Stimulated activated CD4-positive, alpha-beta T cell treated with anti-CD3 and anti-CD28 coated beads, Interleukin-12 subunit alpha, Interleukin-12 subunit beta, amount 100 ng/mL, for 24 hours (primary cell): ENCODE measurements at regions not wholly inside any gene's neighbourhood (a gene's known extent, or its start where the extent isn't known, plus 50 kb on each side); places are given as distances from the start of the nearest gene placed in this dataset.

Experiments used
- DNase-seq, 2 experiments: peaks; one replicate each; pipeline ENCODE4 v3.0.0-alpha.2; 2020; ENCODE audit warnings: low read depth in 2 of 2

GRCh38 chr21:36630485-36631206 is 68.3 kb upstream of the SIM2 start:
- DNase-seq: peak; percentile 25 to 65

DNA sequence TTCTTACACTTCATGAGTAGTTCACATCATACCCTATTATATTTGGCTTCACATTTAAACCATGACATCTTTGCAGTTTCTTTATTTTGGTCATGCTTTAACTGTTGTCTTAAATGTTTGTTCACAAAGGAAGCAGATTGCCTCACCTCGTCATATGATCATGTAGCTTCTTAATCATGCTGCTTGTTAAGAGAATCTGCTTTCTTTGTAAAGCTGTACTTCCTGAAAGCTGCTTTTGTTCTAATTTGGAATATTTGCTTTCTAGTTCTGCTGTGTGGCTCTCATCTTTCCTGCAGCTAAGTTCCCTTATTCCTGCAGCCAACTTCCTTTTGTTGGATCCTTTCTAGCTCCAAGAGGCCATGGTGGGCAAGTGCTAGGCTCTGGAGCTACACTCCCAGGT is 62.9 kb upstream of the SIM2 start:
- no peak for DNase-seq

GRCh38 chr21:36636439-36636838 is 62.5 kb upstream of the SIM2 start:
- no peak for DNase-seq

GRCh38 chr21:36639769-36640168 is 59.1 kb upstream of the SIM2 start:
- no peak for DNase-seq

- no peak for DNase-seq
Measured at GRCh38 chr21:36640174-36640720, 58.7 kb upstream of the SIM2 start.

- no peak for DNase-seq
Measured at GRCh38 chr21:36640721-36641244, 58.1 kb upstream of the SIM2 start.

- DNase-seq: no peak
Measured at GRCh38 chr21:36641346-36641745, 57.6 kb upstream of the SIM2 start.

DNA sequence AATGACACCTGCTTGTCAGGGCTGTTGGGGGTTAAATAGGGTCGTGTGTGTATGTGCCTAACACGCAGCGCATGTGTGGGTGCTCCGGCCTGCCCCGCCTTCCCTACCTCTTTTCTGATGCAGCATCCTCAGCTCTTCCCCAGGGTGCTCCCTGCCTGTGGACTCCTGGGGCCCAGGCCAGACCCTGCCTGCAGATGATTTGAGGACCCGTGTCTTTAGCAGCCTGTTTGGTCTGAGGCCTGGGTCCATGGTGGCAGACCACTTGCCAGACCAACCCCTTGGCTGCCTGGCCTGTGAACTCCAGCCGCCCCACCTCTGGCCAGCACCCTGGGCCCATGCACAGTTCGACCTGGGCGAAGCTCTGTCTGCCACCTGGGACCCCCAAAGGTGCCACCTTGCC is 57.0 kb upstream of the SIM2 start:
- no peak for DNase-seq

GRCh38 chr21:36642777-36643176 is 56.1 kb upstream of the SIM2 start:
- no peak for DNase-seq

DNA sequence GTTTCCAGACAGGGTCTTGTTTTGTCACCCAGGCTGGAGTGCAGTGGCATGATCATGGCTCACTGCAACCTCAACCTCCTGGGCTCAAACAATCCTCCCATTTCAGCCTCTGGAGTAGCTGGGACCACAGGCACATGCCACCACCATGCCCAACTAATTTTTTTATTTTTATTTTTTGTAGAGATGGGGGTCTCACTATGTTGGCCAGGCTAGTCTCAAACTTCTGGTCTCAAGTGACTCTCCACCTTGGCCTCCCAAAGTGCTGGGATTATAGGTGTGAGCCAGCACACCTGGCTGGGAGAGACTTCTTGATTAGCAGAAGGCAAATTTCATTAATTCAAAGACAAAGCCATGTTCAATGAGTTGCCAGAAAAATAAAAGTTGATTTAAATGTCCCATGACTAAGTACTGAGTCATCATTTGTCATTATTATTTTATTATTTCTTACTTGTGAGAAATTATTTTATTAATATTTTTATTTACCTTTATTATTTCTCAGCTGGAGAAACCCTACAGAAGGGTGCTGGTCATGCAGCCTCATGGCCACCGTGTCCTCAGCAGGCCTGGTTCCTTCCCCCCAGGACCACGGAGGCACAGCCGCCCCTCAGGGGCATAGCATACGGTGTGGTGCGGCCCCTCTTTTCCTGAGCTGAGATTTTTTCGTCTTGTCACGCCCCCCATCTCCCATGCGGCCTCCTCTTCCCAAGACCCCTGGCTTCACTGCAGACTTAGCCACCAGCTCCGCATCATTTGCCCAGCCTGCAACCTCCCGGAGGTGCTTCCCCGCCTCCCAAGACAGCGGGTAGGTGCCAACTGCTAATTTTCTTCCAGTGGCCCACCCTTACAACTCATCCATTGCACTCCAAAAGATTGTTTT is 55.3 kb upstream of the SIM2 start:
- DNase-seq: no peak

- DNase-seq: no peak
Measured at GRCh38 chr21:36646011-36646410, 52.9 kb upstream of the SIM2 start.

DNA sequence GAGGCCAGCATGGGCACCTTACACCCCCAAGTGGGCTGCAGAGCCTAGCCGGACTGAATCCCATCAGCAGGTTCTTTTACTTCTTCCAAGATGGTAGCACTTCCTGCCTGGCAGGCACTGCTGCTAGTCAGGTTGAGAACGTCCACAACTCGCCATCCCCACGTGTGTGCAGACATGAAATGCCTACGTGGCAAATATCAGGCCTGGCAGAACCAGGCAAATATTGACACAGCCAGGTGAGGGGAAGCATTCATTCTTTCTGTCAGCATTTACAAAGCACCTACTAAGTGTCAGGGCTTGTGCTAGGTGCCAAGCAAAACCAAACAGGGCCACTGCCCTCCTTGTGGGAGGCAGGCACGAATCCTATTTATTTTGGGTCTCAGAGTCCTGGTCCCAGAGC is 52.3 kb upstream of the SIM2 start:
- DNase-seq: no peak

GRCh38 chr21:36647279-36648093 is 51.4 kb upstream of the SIM2 start:
- DNase-seq: no peak
